NCI-H2227 (cell line): ENCODE measurements at regions not wholly inside any gene's neighbourhood (a gene's known extent, or its start where the extent isn't known, plus 50 kb on each side); places are given as distances from the start of the nearest gene placed in this dataset.
"Not testable (repeated sequence)": the region's sequence is repeated elsewhere in the genome, so short reads cannot be mapped to it uniquely, and the experiment has no call there.

ENCODE experiments used
- DNase-seq: peaks from one replicate; lab custom pipeline; 2025; ENCODE audit not compliant: unreplicated experiment; lab: John Stamatoyannopoulos, UW

DNA sequence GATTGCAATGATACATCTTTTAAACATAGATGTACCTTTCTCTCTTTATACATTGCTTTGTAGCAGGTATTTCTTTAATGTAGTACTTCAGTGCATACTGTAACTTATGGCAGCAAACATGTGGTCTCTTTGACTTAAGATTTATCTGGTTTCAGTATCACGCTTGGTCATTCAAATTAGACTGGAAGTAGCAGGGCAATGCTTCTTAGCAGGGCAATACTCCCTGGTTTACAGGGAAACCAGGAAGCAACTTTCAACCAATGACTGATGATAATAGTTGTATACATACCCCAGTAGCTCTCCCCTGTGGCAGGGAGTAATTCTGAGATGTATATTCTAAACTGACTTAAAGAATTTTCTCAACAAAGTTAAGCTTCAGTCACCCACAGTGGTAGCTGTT lies 761.1 kb upstream of the CDH10 start:
- DNase-seq = no peak

DNA sequence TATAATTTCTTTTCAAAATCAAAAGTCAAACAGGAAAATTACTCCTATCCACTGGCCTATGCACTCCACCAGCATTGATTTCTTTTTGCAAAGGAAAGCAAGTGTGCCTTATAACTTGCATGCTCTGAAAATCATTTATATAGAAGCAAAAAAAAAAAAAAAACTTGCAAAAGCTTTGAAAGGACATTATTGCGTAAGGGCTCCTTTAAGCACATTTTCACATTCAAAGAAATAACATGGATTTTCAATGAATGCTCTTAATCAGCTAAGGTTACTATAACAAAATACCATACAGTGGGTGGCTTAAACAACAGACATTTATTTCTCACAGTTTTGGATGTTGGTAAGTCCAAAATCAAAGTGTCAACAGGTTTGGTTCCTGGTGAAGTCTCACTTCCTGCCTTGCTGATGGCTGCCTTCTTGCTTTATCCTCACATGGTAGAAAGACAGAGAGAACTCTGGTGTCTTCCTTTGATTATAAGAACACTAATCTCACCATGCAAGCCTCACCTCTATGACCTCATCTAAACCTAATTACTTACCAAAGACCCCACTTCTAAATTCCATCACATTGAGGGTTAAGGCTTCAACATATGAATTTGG lies 755.2 kb upstream of the CDH10 start:
- DNase-seq = no peak

DNA sequence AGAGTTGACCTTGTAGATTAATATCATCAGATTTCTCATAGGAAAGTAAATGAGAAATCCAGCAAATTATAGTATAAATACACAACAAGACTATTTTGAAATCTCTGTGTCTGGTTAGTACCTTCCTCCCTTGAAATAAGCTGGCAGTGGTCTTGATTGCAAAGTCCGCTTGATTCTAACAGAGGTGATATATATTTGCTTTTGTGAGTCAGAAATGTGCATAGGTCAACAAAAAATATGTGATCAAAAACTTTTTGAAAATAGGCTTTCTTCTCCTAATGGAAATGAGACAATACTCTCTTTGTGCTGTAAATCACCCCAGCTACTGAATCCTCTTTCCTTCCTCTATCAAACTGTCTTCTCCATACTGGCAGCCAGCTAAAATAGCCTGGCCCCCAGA lies 749.2 kb upstream of the CDH10 start:
- DNase-seq = no peak

DNA sequence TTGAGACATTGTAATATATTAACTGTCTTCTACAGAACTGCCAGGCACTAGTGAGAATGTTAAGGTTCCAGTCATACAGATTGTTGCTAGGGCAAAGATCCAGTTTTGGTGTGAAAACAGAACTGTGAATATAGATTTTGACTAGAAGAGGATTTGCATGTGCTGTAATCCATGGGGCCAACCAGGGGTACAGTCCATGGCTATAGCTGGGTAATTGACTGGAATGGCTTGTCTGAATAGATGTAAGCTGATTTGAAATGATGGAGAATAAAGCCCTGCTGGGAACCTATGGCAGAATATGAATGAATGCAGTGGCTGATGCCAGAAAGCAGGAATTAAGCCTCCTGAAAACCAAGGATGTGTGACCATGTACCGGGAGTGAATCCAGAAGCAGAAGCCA lies 748.5 kb upstream of the CDH10 start:
- DNase-seq = no peak

DNA sequence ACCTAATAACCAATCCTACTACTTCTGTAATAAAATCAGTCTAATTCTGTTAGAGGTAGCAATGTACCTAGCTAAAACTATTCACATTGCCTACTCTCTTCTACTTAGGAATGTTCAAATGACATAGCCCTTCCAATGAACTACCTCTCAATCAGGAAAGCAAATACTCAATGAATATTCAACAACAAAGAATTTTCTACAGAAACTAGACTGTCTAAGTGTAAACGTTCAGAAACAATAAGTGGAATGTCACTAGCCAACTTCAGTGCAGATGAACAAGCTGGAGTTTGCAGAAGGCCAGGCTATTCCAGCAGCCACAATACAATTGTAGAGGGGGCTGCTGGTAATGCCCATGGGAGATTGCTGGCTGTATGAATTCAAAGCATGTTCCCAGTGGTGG lies 743.2 kb upstream of the CDH10 start:
- no peak for DNase-seq

DNA sequence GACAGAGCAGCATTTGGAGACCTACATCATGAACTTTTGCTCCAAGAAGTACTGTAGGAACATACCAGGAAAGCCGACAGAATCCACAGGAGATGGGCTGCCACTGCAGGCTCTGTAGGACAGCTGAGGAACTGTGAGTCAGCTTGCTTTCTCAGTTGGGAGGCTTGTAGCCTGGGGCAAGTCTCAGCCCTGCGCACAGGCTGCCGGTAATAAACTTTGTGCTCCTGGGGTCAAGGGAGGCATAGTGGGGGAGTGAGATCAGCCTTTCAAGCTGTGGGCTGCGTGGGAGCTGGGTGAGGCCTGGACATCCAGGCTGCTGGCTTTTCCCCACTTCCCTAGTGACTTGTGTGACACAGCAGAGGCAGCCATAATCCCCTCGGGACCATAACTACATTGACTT lies 718.0 kb upstream of the CDH10 start:
- DNase-seq = no peak

DNA sequence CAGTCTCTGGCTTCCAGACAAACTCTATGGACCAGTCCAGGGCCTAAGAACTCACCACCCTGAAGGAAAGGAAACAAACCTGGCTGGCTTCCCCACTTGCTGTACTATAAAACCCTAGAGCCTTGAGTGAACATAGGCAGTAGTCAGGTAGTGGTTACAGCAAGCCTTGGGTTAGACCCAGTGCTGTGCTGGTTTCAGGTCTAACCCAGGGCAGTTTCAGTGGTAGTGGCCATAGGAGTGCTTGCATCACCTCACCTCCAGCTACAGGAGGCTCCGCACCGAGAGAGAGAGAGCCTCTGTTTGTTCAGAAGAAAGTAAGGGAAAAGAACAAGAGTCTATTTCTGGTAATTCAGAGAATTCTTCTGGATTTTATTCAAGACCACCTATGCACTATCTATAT lies 714.1 kb upstream of the CDH10 start:
- no peak for DNase-seq

DNA sequence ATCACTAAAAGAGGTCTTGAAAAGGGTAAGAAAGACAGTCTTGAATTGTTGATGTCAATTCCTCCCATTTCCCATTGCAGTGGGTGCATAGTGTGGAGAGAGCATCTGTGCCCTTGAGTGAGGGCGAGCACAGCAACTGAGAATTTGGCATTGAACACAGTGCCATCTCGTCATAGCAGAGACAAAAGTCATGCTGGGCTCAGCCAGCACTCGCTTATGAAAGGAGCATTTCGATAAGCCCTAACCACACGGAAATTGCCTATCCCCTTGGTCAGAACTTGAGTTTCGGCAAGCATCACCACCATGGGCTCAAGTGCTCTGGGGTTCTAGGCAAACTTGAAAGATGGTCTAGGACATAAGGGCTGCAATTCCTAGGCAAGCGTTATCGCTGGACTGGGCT lies 712.8 kb upstream of the CDH10 start:
- DNase-seq = no peak

DNA sequence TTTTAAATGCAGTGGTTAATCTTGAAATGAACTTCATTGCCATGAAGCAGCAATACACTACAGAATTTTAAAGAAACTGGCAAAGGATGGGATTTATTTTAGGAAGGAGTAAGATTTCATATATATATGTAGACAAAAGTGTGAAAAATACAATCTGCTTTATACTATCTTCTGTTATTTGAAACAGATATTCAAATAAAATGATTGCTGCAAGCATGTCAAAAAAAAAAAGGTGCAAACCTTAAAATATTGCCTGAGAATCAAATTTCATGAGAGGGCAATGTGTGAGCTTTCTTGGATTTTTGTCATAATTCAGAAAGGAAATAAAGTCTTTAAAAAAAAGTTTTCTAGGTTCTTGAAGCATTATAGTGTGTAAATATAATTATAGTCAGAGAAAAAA lies 705.0 kb upstream of the CDH10 start:
- no peak for DNase-seq

DNA sequence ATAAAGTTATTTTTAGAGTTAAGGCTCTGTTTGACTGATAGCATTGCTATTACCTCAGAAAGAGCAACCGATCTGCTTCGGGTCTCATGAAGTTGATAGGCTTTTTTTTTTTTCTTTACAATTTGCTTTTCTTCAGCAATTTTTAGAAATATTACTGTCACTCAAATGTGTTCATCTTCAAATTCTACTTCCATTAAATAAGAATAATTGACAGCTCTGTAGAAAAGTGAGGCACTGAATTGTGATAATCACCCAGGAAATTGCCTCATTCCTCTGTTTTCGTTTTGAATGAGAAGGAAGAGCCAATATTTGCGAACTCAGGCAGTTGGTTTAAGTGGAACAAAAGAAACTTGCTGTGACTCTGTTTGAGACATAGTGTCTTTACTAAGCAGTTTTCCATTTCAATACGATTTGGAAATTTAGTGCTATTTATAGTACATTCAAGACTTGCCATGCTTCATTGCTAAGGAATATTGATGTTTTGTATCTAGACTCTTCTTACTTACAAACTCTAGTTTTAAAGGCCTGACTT lies 700.5 kb upstream of the CDH10 start:
- DNase-seq = no peak

DNA sequence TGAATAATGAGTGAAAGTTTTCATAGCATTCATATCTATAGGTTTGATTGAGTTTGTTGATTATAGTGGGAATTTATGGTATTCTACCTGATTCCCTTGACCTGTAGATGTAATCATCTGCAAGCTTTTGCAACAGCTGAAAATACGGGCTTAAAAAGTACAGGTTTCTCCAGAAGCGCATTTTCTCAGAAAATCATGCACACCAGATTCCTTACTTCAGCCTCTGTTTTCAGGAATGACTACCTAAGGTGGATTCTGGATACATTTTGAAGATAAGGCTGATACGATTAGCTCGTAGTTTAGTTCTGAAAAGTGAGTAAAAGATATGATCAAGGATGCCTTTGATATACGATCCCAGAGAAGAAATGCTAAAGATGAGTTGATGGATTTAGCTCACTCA lies 694.8 kb upstream of the CDH10 start:
- DNase-seq = no peak

DNA sequence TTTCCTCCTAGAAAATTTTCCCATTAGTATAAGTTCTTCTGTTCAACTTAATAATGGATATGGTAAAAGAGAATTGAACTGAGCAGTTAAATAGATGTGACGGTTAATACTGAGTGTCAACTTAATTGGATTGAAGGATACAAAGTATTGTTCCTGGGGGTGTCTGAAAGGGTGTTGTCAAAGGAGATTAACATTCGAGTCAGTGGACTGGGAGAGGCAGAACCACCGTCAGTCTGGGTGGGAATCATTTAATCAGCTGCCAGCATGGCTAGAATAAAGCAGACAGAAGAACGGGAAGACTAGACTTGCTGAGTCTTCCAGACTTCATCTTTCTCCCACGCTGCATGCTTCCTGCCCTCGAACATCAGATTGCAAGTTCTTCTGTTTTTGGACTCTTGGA lies 689.6 kb upstream of the CDH10 start:
- DNase-seq = no peak

DNA sequence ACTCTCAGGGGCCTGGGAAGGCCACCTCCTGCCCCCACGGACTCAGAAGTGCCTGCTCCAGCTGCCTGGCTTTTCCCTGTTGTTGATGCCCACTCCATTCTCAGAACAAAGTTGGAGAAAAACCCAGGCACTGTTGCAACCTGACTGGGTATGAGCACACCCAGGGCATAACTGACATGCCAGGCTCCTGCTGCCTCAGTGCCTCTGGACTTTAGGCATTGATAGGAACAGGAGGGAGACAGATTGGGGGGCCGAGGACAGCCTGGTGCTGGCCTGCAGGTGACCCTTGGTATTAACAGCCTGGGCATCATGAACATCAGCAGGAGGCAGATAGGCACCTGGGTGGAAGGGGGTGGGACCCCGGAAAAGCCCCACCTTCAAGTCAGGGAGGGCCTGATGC lies 685.9 kb upstream of the CDH10 start:
- no peak for DNase-seq

DNA sequence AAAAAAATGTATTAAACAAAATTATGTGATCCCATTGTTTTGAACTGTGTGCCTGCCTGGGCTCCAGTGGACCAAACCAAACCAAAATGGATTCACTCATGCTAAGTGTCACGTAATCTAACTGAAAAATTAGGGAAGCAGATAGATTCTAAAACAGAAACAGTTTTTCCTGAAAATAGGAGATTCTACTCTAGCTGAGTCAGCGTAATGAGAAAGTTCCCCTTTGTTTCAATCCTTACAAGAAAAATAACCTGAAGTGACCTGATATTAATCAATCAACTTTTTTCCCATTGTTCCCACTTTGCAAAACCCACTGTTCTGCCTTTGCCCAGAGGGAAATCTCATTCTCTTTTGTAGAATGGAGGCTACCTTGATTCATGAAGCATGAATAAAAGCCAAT lies 682.4 kb upstream of the CDH10 start:
- no peak for DNase-seq

DNA sequence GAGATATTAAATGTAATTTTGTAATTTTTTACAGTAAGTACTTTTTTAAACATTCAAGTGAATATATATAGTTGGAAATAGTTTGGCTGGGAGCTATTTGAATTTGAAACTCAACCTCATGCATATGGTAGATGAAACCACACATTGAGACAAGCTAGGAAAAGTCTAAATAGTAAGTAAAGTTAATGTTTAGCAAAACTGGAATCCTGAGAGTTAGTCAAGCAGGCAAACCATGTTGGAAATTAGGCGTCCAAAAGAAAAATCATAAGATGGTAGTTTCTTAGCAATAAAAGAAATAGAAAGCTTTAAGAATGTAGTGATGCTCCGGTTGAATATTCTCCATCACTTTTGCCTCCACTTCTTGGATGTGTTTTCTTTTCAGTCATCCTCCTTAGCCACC lies 657.1 kb upstream of the CDH10 start:
- no peak for DNase-seq

DNA sequence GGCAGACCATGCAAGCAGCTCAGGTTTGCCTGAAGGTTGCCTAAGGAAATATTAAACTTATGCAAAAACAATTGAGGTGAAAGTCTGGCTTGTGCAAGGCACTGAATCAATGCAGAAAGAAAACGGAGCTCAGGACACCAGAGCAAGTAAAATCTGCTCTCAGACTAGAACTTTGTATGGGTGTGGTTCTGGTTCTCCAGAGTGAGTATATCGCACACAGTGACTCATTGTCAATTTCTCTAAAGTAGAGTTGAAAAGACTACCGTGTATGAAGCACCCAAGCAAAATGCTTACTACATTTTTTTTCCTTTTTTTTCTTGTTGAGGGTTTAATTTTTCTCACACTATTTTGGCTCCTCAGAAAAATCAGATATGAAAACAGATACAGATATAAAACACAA lies 650.3 kb upstream of the CDH10 start:
- no peak for DNase-seq

DNA sequence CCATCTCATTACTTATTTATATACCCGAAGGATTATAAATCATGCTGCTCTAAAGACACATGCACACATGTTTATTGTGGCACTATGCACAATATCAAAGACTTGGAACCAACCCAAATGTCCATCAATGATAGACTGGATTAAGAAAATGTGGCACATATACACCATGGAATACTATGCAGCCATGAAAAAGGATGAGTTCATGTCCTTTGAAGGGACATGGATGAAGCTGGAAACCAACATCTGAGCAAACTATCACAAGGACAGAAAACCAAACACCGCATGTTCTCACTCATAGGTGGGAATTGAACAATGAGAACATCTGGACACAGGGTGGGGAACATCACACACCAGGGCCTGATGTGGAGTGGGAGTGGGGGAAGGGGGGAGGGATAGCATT lies 645.0 kb upstream of the CDH10 start:
- not testable (repeated sequence) for DNase-seq

DNA sequence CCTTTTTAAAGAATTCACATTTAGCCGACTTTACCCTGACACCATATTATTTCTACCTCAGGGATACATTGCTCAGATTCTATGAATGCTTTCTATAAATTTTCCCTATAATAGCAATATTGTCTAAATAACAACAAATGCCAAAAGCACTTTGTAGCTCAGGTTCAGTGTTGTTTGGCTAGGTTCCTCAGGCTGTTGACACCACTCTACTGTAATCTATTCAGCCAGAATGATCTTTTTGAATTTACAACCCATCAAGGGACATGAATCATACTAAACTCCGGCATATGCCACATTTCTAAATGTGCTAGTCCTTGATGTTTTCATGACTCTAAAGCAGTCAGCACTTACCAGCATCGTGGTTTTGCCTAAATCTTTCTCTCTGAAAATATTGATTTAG lies 641.5 kb upstream of the CDH10 start:
- no peak for DNase-seq

DNA sequence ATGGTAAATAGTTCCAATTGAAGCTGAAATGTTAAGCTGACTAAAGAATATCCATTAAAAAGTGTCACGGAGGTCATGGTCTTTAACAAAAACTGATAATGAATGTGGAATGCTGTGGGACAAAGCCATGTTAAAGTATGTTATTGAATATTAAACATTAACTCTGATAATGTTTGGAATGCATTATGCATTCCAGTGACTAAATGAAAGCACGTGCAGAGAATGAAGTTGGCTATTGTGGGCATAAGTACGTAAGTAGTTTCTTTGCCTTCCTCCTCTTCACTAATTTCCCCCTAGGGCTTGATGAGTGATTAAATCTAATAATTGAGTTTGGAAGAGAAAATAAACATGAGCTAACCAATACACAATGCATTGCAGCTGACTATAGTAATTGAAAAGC lies 640.4 kb upstream of the CDH10 start:
- DNase-seq = no peak

DNA sequence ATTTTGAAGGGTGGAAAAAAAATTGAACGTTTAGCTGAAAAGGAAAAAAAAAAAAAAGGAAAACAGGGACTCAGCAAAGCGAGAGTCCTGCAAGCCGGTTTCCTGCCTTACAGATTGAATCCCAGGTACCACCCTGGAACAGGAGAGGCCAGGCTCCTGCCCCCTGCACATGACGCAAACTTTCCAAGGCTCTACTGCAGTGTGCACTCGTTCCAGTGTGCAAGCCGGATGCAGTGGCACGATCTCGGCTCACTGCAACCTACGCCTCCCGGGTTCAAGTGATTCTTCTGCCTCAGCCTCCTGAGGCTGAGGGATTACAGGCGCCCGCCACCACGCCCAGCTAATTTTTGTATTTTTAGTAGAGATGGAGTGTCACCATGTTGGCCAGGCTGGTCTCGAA lies 618.7 kb upstream of the CDH10 start:
- DNase-seq = not testable (repeated sequence)

DNA sequence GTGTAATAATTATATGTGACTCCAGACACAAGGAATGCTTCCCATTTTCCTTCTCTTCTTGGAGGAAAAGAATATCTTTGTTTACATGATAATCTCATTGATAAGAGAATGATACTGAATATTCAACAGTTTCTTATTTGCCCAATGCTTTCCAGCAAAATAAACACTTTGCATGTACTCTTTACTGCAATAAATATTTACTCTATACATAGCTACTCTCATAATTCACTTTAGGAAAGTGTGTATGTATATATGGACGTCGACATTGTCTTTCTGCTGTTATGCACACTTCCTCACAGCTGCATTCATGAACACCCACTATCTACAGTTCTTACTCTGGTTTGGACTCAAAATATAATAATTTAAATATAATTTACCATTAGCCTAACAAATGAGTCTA lies 617.4 kb upstream of the CDH10 start:
- DNase-seq = no peak

DNA sequence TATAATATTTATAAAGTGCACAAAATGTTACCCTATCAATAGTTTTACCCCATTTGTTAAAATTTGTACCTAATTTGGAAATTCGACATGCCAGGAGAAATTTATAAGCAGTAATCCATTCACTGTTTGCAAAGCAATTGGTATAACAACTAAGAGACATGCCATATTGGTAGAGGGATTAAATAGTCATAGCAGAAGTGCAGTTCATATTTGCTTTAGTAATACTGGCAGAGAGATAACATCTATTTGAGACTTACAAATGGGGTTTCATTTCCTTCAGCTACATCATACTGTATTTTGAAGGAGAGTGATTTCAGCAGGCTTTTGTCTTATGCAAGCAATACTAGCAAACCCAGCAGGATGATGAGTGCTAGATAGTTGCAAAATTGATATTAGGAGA lies 610.4 kb upstream of the CDH10 start:
- no peak for DNase-seq

DNA sequence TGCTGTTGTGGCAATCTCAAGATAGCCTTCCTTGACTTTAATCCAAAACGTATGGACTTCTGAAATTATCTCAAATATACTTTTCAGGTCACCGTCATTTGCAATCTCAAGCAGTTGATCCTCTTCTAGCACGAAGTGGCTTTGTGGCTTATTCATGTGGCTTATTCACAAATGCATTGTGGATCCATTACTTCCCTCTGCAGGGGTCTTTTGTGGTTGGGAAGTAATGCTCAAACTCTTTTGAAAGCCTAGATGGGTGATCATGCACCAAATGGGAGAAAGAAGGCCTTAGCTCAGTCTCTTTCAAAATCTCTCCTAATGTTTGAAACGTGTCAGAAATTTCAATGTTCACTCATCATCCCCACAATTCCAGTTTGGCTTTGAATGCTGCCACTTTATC lies 597.2 kb upstream of the CDH10 start:
- DNase-seq = no peak

DNA sequence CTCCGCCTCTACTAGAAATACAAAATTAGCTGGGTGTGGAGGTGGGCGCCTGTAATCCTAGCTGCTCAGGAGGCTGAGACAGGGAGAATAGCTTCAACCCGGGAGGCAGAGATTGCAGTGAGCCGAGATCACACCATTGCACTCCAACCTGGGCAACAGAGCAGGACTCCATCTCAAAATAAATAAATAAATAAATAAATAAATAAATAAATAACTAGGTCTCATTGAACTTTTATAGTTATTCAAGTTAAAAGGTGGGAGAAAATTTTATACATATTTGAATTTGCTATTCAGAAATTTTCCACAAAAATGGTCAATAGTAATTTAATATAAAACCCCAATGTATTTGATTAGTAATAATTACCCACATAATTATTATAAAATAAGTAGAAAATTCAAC lies 593.9 kb upstream of the CDH10 start:
- not testable (repeated sequence) for DNase-seq
